MM.1S (cell line): ENCODE measurements at regions not wholly inside any gene's neighbourhood (a gene's known extent, or its start where the extent isn't known, plus 50 kb on each side); places are given as distances from the start of the nearest gene placed in this dataset.

ENCODE experiments used
- DNase-seq: peaks from one replicate; pipeline ENCODE4 v3.0.0-alpha.2; 2015
- H2AFZ ChIP-seq: fragments of 300-600 bp; sonication (generic); 2 replicates; pipeline ENCODE4 v1.6.0; 2016; ENCODE audit warnings: antibody characterized with exemption, low read length
- H3F3A ChIP-seq: fragments of 300-600 bp; sonication (generic); 2 replicates; pipeline ENCODE4 v1.6.1; 2016; ENCODE audit warnings: mild to moderate bottlenecking, antibody characterized with exemption, low read length, moderate library complexity, mixed read lengths; ENCODE audit not compliant: insufficient read depth
- H3K27ac ChIP-seq: fragments of 300-600 bp; sonication (generic); 2 replicates; pipeline ENCODE4 v1.5.1; 2016; ENCODE audit warnings: mild to moderate bottlenecking, low read length
- H3K27me3 ChIP-seq: fragments of 300-600 bp; sonication (generic); replicated peaks from 2 replicates; pipeline ENCODE4 v1.6.0; 2016; ENCODE audit warnings: low read length; ENCODE audit not compliant: insufficient read depth
- H3K36me3 ChIP-seq: fragments of 300-600 bp; sonication (generic); replicated peaks from 2 replicates; pipeline ENCODE4 v1.6.1; 2016; ENCODE audit warnings: mild to moderate bottlenecking, low read length, mixed read lengths; ENCODE audit not compliant: insufficient read depth
- H3K4me1 ChIP-seq: fragments of 300-600 bp; sonication (generic); 2 replicates; pipeline ENCODE4 v1.6.1; 2016; ENCODE audit warnings: low read length, mixed read lengths
- H3K4me2 ChIP-seq: fragments of 300-600 bp; sonication (generic); 2 replicates; pipeline ENCODE4 v1.6.0; 2016; ENCODE audit warnings: low read depth, low read length
- H3K4me3 ChIP-seq: fragments of 300-600 bp; sonication (generic); 2 replicates; pipeline ENCODE4 v1.5.1; 2016; ENCODE audit warnings: low read length, mixed read lengths
- H3K79me2 ChIP-seq: fragments of 300-600 bp; sonication (generic); 2 replicates; pipeline ENCODE4 v1.6.1; 2016; ENCODE audit warnings: mixed run types, low read length, mixed read lengths
- H3K9ac ChIP-seq: fragments of 300-600 bp; sonication (generic); 2 replicates; pipeline ENCODE4 v1.6.1; 2016; ENCODE audit warnings: low read length, mixed read lengths
- H3K9me2 ChIP-seq: fragments of 300-600 bp; sonication (generic); replicated peaks from 2 replicates; pipeline ENCODE4 v1.6.1; 2016; ENCODE audit warnings: mild to moderate bottlenecking, low read length, mixed read lengths; ENCODE audit not compliant: insufficient read depth
- H3K9me3 ChIP-seq: fragments of 300-600 bp; sonication (generic); replicated peaks from 2 replicates; pipeline ENCODE4 v1.6.1; 2016; ENCODE audit warnings: mild to moderate bottlenecking, low read length, mixed read lengths; ENCODE audit not compliant: insufficient read depth
- H4K20me1 ChIP-seq: fragments of 300-600 bp; sonication (generic); 2 replicates; pipeline ENCODE4 v1.6.1; 2016; ENCODE audit warnings: mild to moderate bottlenecking, low read length, moderate library complexity, mixed read lengths; ENCODE audit not compliant: insufficient read depth
- CTCF ChIP-seq: fragments of 300-600 bp; sonication (generic); IDR thresholded peaks from 2 replicates; pipeline ENCODE4 v1.5.1; 2016; ENCODE audit warnings: antibody characterized with exemption, low read length, mixed read lengths
- EZH2 ChIP-seq: fragments of 300-600 bp; sonication (generic); optimal IDR thresholded peaks from 2 replicates; pipeline ENCODE3; 2017; ENCODE audit warnings: low read depth, mild to moderate bottlenecking, antibody characterized with exemption, low read length, mixed read lengths
- EZH2phosphoT487 ChIP-seq: fragments of 300-600 bp; sonication (generic); IDR thresholded peaks from 2 replicates; pipeline ENCODE4 v1.6.1; 2018; ENCODE audit warnings: antibody characterized with exemption, low read length

GRCh38 chr5:6867712-6868111, 154.5 kb downstream of the TENT4A start:
- Histone ChIP-seq H3K4me3 (no peak overlapping the region), H3K4me2 (no peak overlapping the region), H3K9ac (no peak overlapping the region), H3K36me3 (no peaks in the 10 kb centered on the region), H2AFZ (no peak overlapping the region), H3K27ac (no peak overlapping the region), H3F3A (no peaks in the 10 kb centered on the region), H4K20me1 (no peaks in the 10 kb centered on the region), H3K79me2 (no peaks in the 10 kb centered on the region), H3K27me3 (no peaks in the 10 kb centered on the region), H3K9me2 (no peaks in the 10 kb centered on the region), H3K4me1 (peaks cover 10% of the 10 kb centered on the region), H3K9me3 (no peaks in the 10 kb centered on the region)
- DNase-seq: no peak
- TF ChIP-seq CTCF (no peak), EZH2 (no peak), EZH2phosphoT487 (no peak)

GRCh38 chr5:6868171-6868570, 154.9 kb downstream of the TENT4A start:
- Histone ChIP-seq H3K9ac (no peak overlapping the region), H3K79me2 (no peaks in the 10 kb centered on the region), H3K9me3 (no peaks in the 10 kb centered on the region), H3K9me2 (no peaks in the 10 kb centered on the region), H4K20me1 (no peaks in the 10 kb centered on the region), H3K36me3 (no peaks in the 10 kb centered on the region), H3K4me1 (peaks cover 10% of the 10 kb centered on the region), H3K27ac (no peak overlapping the region), H3K27me3 (no peaks in the 10 kb centered on the region), H3K4me3 (no peak overlapping the region), H3K4me2 (no peak overlapping the region), H2AFZ (no peak overlapping the region), H3F3A (no peaks in the 10 kb centered on the region)
- no peak for TF ChIP-seq EZH2
- no peak for TF ChIP-seq EZH2phosphoT487
- TF ChIP-seq CTCF: no peak
- no peak for DNase-seq

- no peaks in the 10 kb centered on the region for H3K79me2 ChIP-seq
- H3K9me2 ChIP-seq: no peaks in the 10 kb centered on the region
- no peaks in the 10 kb centered on the region for H3K27me3 ChIP-seq
- no peak for DNase-seq
- no peaks in the 10 kb centered on the region for H3F3A ChIP-seq
- no peak overlapping the region for H3K9ac ChIP-seq
- H3K4me1 ChIP-seq: peaks cover 12% of the 10 kb centered on the region
- no peak overlapping the region for H3K27ac ChIP-seq
- no peaks in the 10 kb centered on the region for H3K36me3 ChIP-seq
- no peak for TF ChIP-seq EZH2
- TF ChIP-seq CTCF: no peak
- TF ChIP-seq EZH2phosphoT487: no peak
- H2AFZ ChIP-seq: no peak overlapping the region
- no peaks in the 10 kb centered on the region for H3K9me3 ChIP-seq
- no peak overlapping the region for H3K4me2 ChIP-seq
- no peaks in the 10 kb centered on the region for H4K20me1 ChIP-seq
- H3K4me3 ChIP-seq: no peak overlapping the region
Measured at GRCh38 chr5:6868575-6869215, 155.5 kb downstream of the TENT4A start.
